Right atrium auricular region (tissue), 2 donors: ENCODE measurements at regions not wholly inside any gene's neighbourhood (a gene's known extent, or its start where the extent isn't known, plus 50 kb on each side); places are given as distances from the start of the nearest gene placed in this dataset.
"Not testable (repeated sequence)": the region's sequence is repeated elsewhere in the genome, so short reads cannot be mapped to it uniquely, and the experiment has no call there.

Source experiments
- DNase-seq: peaks from one replicate; pipeline ENCODE4 v3.0.0-alpha.2; 2019; ENCODE audit warnings: low spot score
- H3K27ac ChIP-seq, 2 donors: fragments of 200-600 bp; sonication (generic); 1 replicate in 1 of 2; 2 replicates in 1 of 2; pipeline ENCODE4 v1.5.1; 2016 to 2019
- H3K27me3 ChIP-seq, 2 donors: fragments of 200-600 bp; sonication (generic); one replicate each; pipeline versions ENCODE4 v1.5.1 to v1.6.0; 2017 to 2019
- H3K36me3 ChIP-seq: fragments of 200-600 bp; sonication (generic); one replicate; pipeline ENCODE4 v1.5.1; 2016
- H3K4me1 ChIP-seq, 2 donors: fragments of 200-600 bp; sonication (generic); one replicate each; pipeline versions ENCODE4 v1.5.1 to v1.6.0; 2017 to 2019
- H3K4me3 ChIP-seq, 2 donors: fragments of 200-600 bp; sonication (generic); 1 replicate in 1 of 2; 2 replicates in 1 of 2; pipeline ENCODE4 v1.5.1; 2017 to 2019; ENCODE audit warnings: mild to moderate bottlenecking in 1 of 2, moderate library complexity in 1 of 2
- H3K9me3 ChIP-seq, 2 donors: fragments of 200-600 bp; sonication (generic); one replicate each; pipeline ENCODE4 v1.5.1; 2019
- CTCF ChIP-seq, 2 donors: fragments of 200-600 bp; sonication (generic); IDR thresholded peaks; one replicate each; pipeline ENCODE4 v1.5.1; 2019; ENCODE audit warnings: antibody characterized with exemption in 2 of 2

DNA sequence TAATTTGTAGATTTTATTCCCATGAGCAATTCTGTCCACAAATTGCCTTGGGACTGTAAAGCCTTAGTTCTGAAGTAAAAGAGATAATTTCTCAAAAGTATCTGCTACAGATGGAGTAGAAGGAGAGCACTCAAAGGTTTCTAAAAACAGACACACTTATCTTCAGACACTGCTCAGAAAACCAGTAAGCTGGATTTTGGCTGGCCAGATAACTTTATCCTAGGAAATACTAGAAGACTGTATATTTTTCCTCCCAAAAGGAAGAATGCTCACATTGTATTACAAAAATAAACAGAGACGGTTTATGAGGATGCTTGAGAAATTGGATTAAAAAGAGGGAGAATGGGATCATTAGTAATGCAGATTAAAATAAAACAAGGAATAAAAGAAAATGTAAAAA lies 178.0 kb upstream of the IGFBP3 start:
- H3K4me1 ChIP-seq, result peaks cover 0 to 4% of the 10 kb centered on the region in 2 donors
- DNase-seq, result no peak
- H3K27ac ChIP-seq, result no peak overlapping the region

DNA sequence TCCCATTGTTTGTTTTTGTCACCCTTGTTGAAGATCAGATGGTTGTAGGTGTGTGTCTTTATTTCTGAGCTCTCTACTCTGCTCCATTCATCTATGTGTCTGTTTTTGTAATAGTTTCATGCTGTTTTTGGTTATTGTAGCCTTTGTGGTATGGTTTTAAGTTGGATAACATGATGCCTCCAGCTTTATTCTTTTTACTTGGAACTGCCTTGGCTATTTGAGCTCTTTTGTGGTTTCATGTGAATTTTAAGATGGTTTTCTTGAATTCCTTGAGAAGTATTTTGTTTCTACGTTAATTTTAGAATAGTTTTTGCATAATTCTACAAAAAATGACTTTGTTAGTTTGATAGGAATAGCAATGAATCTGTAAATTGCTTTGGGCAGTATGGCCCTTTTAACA lies 170.0 kb upstream of the IGFBP3 start:
- H3K27me3 ChIP-seq, result no peaks in the 10 kb centered on the region
- H3K9me3 ChIP-seq, result peaks cover 0 to 5% of the 10 kb centered on the region in 2 donors
- H3K36me3 ChIP-seq, result no peaks in the 10 kb centered on the region
- no peak overlapping the region for H3K27ac ChIP-seq
- no peak for DNase-seq
- no peak for TF ChIP-seq CTCF (IDR thresholded peaks at IDR 0.05)
- H3K4me1 ChIP-seq, result no peaks in the 10 kb centered on the region
- H3K4me3 ChIP-seq, result no peak overlapping the region

More for the DNA sequence above, 178.0 kb upstream of the IGFBP3 start:
- H3K9me3 ChIP-seq, result no peaks in the 10 kb centered on the region
- no peaks in the 10 kb centered on the region for H3K36me3 ChIP-seq
- H3K27me3 ChIP-seq, result no peaks in the 10 kb centered on the region
- no peak overlapping the region for H3K4me3 ChIP-seq
- no peak for TF ChIP-seq CTCF (IDR thresholded peaks at IDR 0.05)

DNA sequence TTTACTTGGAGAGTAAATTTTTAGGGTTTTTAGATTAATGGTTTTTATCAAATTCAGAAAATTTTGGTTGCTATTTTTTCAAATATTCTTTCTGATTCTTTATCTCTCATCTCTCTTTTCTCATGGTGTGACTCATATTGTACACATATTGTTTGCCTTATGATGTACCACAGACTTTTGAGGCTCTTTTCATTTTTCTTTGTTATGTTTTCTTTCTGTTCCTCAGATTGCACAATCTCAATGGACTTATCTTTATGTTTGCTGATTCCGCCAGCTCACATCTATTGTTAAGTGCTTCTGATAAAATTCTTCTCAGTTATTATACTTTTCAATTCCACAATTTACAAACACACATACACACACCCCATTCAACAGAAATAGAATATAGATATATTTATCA lies 168.2 kb upstream of the IGFBP3 start:
- Histone ChIP-seq H3K4me3 (no peak overlapping the region), H3K27me3 (no peaks in the 10 kb centered on the region), H3K27ac (no peak overlapping the region), H3K36me3 (no peaks in the 10 kb centered on the region), H3K9me3 (peaks cover 0 to 5% of the 10 kb centered on the region in 2 donors), H3K4me1 (no peaks in the 10 kb centered on the region)
- TF ChIP-seq CTCF (IDR thresholded peaks at IDR 0.05), result no peak
- DNase-seq, result no peak

DNA sequence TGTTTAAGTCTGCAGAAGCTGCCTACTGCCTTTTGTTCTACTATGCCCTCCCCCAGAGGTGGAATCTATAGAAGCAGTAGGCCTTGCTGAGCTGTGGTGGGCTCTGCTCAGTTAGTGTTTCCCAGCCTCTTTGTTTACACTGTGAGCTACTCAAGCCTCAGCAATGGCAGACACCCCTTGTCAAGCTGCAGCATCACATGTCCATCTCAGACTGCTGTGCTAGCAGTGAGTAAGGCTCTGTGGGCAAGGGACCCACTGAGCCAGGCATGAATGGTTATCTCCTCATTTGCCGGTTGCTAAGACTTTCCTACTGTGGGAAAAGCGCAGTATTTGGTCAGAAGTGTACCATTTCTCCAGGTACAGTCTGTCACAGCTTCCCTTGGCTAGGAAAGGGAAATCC lies 167.4 kb upstream of the IGFBP3 start:
- not testable (repeated sequence) for H3K36me3 ChIP-seq, H3K4me1 ChIP-seq, H3K27me3 ChIP-seq, H3K9me3 ChIP-seq, H3K27ac ChIP-seq, DNase-seq, H3K4me3 ChIP-seq

DNA sequence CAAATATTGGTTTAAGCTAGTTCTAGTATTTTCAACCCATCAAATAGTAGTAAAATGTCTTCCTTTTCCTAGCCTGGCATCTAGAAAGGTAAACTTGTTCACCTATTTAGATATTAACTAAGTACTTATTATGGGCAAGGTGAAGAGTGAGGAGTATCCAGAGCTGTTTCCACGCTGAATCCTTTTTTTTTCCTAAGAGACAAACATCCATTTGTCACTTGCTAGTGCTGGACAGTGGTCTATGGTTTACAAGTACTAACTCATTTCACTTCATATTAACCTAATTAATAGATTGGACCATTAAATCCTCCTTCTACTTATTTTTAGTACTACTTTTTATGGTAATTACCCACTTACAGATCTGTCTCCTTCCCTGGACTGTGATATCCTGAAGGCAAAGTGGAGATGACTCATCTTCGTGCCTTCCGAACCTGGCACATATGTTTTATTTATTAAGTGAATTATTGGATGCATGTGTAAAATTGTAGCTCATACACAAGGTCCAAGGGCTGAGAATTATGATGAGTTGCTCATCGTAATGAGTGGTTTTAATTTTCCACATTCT lies 159.6 kb upstream of the IGFBP3 start:
- no peak for DNase-seq
- Histone ChIP-seq H3K27me3 (no peaks in the 10 kb centered on the region), H3K9me3 (peaks cover 0 to 3% of the 10 kb centered on the region in 2 donors), H3K4me1 (peaks cover 0 to 3% of the 10 kb centered on the region in 2 donors), H3K27ac (no peak overlapping the region), H3K36me3 (no peaks in the 10 kb centered on the region), H3K4me3 (no peak overlapping the region)
- no peak for TF ChIP-seq CTCF (IDR thresholded peaks at IDR 0.05)

DNA sequence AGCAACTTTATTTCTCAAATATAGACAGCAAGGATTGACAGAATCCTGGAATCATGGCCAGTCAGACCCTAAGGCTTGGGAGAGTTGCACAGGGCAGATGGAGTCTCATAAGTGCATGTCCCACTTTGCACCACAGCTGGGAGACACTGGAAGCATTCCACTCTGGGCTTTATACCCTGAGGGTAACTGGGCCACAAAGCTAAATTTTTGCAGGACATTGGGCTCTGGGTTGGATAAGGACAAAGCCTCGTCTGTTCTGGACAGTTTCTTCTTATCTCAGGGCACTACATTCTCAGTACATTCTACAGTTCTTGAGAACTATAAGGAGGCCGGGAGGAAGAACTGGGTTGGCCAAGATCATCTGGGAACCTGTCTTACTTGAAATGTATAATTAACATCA lies 158.3 kb upstream of the IGFBP3 start:
- H3K4me1 ChIP-seq, result peaks cover 0 to 3% of the 10 kb centered on the region in 2 donors
- TF ChIP-seq CTCF (IDR thresholded peaks at IDR 0.05), result no peak
- H3K36me3 ChIP-seq, result no peaks in the 10 kb centered on the region
- H3K9me3 ChIP-seq, result peaks cover 0 to 3% of the 10 kb centered on the region in 2 donors
- H3K4me3 ChIP-seq, result no peak overlapping the region
- no peaks in the 10 kb centered on the region for H3K27me3 ChIP-seq
- H3K27ac ChIP-seq, result no peak overlapping the region
- no peak for DNase-seq
